GM12878 (cell line): ENCODE measurements at regions not wholly inside any gene's neighbourhood (a gene's known extent, or its start where the extent isn't known, plus 50 kb on each side); places are given as distances from the start of the nearest gene placed in this dataset.

Source experiments
- ATAC-seq: fragments of 200-7000 bp; cut with Tn5 transposase; 3 replicates; pipeline ENCODE4 v1.9.1; 2020; ENCODE audit warnings: mild to moderate bottlenecking, moderate library complexity
- BruUV-seq: library from RNA; stranded (reverse); fragments of 400-500 nt; replicated peaks from 2 replicates; lab custom pipeline; 2021; lab: Mats Ljungman, UMichigan
- CTCF ChIA-PET: fragments of 300-600 bp; sonication (Branson Sonifier 250); formaldehyde crosslinking; extraction: SDS; loops from one replicate; lab custom pipeline; 2021; ENCODE audit warnings: inconsistent platforms; lab: Yijun Ruan, JAX
- POLR2A ChIA-PET: fragments of 350-600 bp; formaldehyde crosslinking; extraction: SDS; loops from one replicate; lab custom pipeline; 2021; ENCODE audit warnings: inconsistent platforms; lab: Charles Lee
- RAD21 ChIA-PET: fragments of 300-600 bp; sonication (Branson Sonifier 250); formaldehyde crosslinking; loops from one replicate; lab custom pipeline; 2023; ENCODE audit warnings: antibody characterized with exemption; ENCODE audit not compliant: unreplicated experiment; lab: Charles Lee
- SMC1A ChIA-PET: fragments of 300-600 bp; sonication (Branson Sonifier 250); formaldehyde crosslinking; loops from one replicate; lab custom pipeline; 2023; ENCODE audit not compliant: unreplicated experiment, uncharacterized antibody; lab: Charles Lee
- DNase-seq: peaks from one replicate; pipeline ENCODE4 v3.0.0-alpha.2; 2011; ENCODE audit warnings: low read depth, low spot score
- FAIRE-seq: peaks from 3 replicates; lab custom pipeline; 2011; peaks lifted over from hg19 to GRCh38; lab: Jason Lieb, UNC
- H2AFZ ChIP-seq: 2 replicates; pipeline ENCODE4 v1.6.0; 2011; ENCODE audit warnings: low read depth, low read length, control low read depth; ENCODE audit not compliant: control insufficient read depth
- H3K27ac ChIP-seq: 2 replicates; pipeline ENCODE4 v1.5.1; 2011; ENCODE audit warnings: control low read depth; ENCODE audit not compliant: control insufficient read depth, insufficient read depth
- H3K27me3 ChIP-seq, 2 experiments: replicated peaks in 1 of 2; 2 replicates each; pipeline versions ENCODE4 v1.6.0 to v1.6.1; 2011; ENCODE audit warnings: low read length in 1 of 2; ENCODE audit not compliant: control insufficient read depth in 2 of 2, insufficient read depth in 2 of 2
- H3K36me3 ChIP-seq, 2 experiments: 2 replicates each; pipeline ENCODE4 v1.5.1; 2011; ENCODE audit warnings: low read length in 1 of 2; ENCODE audit not compliant: control insufficient read depth in 2 of 2, insufficient read depth in 2 of 2
- H3K4me1 ChIP-seq: 2 replicates; pipeline ENCODE4 v1.6.1; 2011; ENCODE audit warnings: mild to moderate bottlenecking, low read length, moderate library complexity, mixed read lengths; ENCODE audit not compliant: control insufficient read depth, insufficient read depth
- H3K4me2 ChIP-seq: 2 replicates; pipeline ENCODE4 v1.6.0; 2011; ENCODE audit warnings: control low read depth; ENCODE audit not compliant: control insufficient read depth, insufficient read depth
- H3K4me3 ChIP-seq: fragments of 200-600 bp; sonication (generic); 2 replicates; pipeline ENCODE4 v1.5.1; 2016
- H3K79me2 ChIP-seq: 2 replicates; pipeline ENCODE4 v1.6.0; 2011; ENCODE audit warnings: low read length; ENCODE audit not compliant: control insufficient read depth, insufficient read depth
- H3K9ac ChIP-seq: 2 replicates; pipeline ENCODE4 v1.8.0; 2011; ENCODE audit warnings: low read length, control low read depth, mixed read lengths; ENCODE audit not compliant: control insufficient read depth, insufficient read depth
- H3K9me3 ChIP-seq: replicated peaks from 3 replicates; pipeline ENCODE4 v1.5.1; 2011; ENCODE audit warnings: mild to moderate bottlenecking, low read length; ENCODE audit not compliant: control insufficient read depth, insufficient read depth
- H4K20me1 ChIP-seq: 2 replicates; pipeline ENCODE4 v1.6.0; 2011; ENCODE audit not compliant: control insufficient read depth, insufficient read depth
- BCLAF1 ChIP-seq: fragments of 450-650 bp; IDR thresholded peaks from 2 replicates; pipeline ENCODE4 v1.6.1; 2017; ENCODE audit warnings: antibody characterized with exemption, mild to moderate bottlenecking, moderate library complexity
- CHD1 ChIP-seq: IDR thresholded peaks from 2 replicates; pipeline ENCODE4 v1.6.1; 2012; ENCODE audit warnings: low read depth, low read length, improper control_type of control experiment
- CREM ChIP-seq: IDR thresholded peaks from 2 replicates; pipeline ENCODE4 v1.6.1; 2014; ENCODE audit warnings: antibody characterized with exemption, low read depth
- E4F1 ChIP-seq: fragments of 450-650 bp; IDR thresholded peaks from 2 replicates; pipeline ENCODE4 v1.6.1; 2018; ENCODE audit warnings: borderline replicate concordance, mild to moderate bottlenecking; ENCODE audit not compliant: partially characterized antibody
- ELK1 ChIP-seq: IDR thresholded peaks from 2 replicates; pipeline ENCODE4 v1.6.1; 2012; ENCODE audit warnings: low read depth, low read length, improper control_type of control experiment
- HDAC6 ChIP-seq: fragments of 200-600 bp; sonication (generic); IDR thresholded peaks from one replicate; pipeline ENCODE4 v1.8.0; 2017; ENCODE audit warnings: antibody characterized with exemption; ENCODE audit not compliant: unreplicated experiment
- JUND ChIP-seq: IDR thresholded peaks from 2 replicates; pipeline ENCODE4 v1.6.1; 2012; ENCODE audit warnings: low read depth, mild to moderate bottlenecking, low read length, improper control_type of control experiment, moderate library complexity
- KLF5 ChIP-seq: fragments of 450-650 bp; IDR thresholded peaks from 2 replicates; pipeline ENCODE4 v1.6.1; 2014; ENCODE audit warnings: mild to moderate bottlenecking; ENCODE audit not compliant: partially characterized antibody
- LARP7 ChIP-seq: fragments of 450-650 bp; IDR thresholded peaks from 2 replicates; pipeline ENCODE4 v1.6.1; 2017; ENCODE audit warnings: mild to moderate bottlenecking
- NFYB ChIP-seq: IDR thresholded peaks from 2 replicates; pipeline ENCODE4 v1.6.1; 2011; ENCODE audit warnings: low read depth, mild to moderate bottlenecking, low read length, improper control_type of control experiment, moderate library complexity; ENCODE audit not compliant: insufficient read depth
- NR2F1 ChIP-seq: fragments of 450-650 bp; conservative IDR thresholded peaks from 2 replicates; pipeline ENCODE4 v1.6.1; 2017; ENCODE audit warnings: mild to moderate bottlenecking
- POLR2A ChIP-seq: IDR thresholded peaks from 2 replicates; pipeline ENCODE4 v1.6.1; 2011; ENCODE audit warnings: low read depth, mild to moderate bottlenecking, low read length
- RAD21 ChIP-seq: IDR thresholded peaks from 2 replicates; pipeline ENCODE4 v1.6.1; 2011; ENCODE audit warnings: mild to moderate bottlenecking, low read depth, low read length, moderate library complexity; ENCODE audit not compliant: insufficient read depth
- RAD51 ChIP-seq: fragments of 450-650 bp; IDR thresholded peaks from 2 replicates; pipeline ENCODE4 v1.6.1; 2016; ENCODE audit warnings: moderate library complexity, mild to moderate bottlenecking, inconsistent platforms
- SIX5 ChIP-seq: IDR thresholded peaks from 2 replicates; pipeline ENCODE4 v1.6.1; 2011; ENCODE audit warnings: mild to moderate bottlenecking, low read depth, low read length, moderate library complexity; ENCODE audit not compliant: severe bottlenecking
- ZNF24 ChIP-seq: fragments of 450-650 bp; IDR thresholded peaks from 2 replicates; pipeline ENCODE4 v1.6.1; 2017; ENCODE audit warnings: antibody characterized with exemption, mild to moderate bottlenecking
- WGBS: methylation state at CpG from one replicate; pipeline ENCODE4 v1.1.6; 2016; ENCODE audit warnings: low lambda C conversion rate; ENCODE audit not compliant: insufficient replicate concordance, insufficient coverage; ENCODE audit errors: missing lambda C conversion rate; 5-methylcytosine and 5-hydroxymethylcytosine counted together
- in situ Hi-C: fragments of 300-500 bp; cut with MboI; formaldehyde crosslinking; loops from 9 replicates; pipeline ENCODE4 v1.14.3; 2018; ENCODE audit warnings: mixed read lengths
- intact Hi-C: fragments of 100-400 bp; cut with micrococcal nuclease; formaldehyde crosslinking; loops from one replicate; pipeline ENCODE4 v1.14.2; 2022; ENCODE audit not compliant: unreplicated experiment

GRCh38 chr16:16924613-16925012, 545.7 kb downstream of the NPIPA7 start (continued):
- TF ChIP-seq E4F1 (no peak), SIX5 (no peak), POLR2A (no peak), BCLAF1 (no peak), NR2F1 (no peak), KLF5 (no peak), RAD21 (no peak), LARP7 (no peak), JUND (no peak), CREM (no peak)

- Histone ChIP-seq H3K36me3 (no peaks in the 10 kb centered on the region), H3K4me3 (no peak overlapping the region), H4K20me1 (no peaks in the 10 kb centered on the region), H2AFZ (no peak overlapping the region), H3K9me3 (no peaks in the 10 kb centered on the region), H3K4me1 (no peaks in the 10 kb centered on the region), H3K27ac (no peak overlapping the region), H3K27me3 (no peaks in the 10 kb centered on the region), H3K79me2 (no peaks in the 10 kb centered on the region), H3K4me2 (no peak overlapping the region), H3K9ac (no peak overlapping the region)
- no peak for ATAC-seq
- POLR2A ChIA-PET: no interaction called here
- RAD21 ChIA-PET: no interaction called here
- WGBS: 83% methylated on average over 2 of the region's 2 CpGs
- DNase-seq: no peak
- intact Hi-C loops: no loop called here
- CTCF ChIA-PET: interaction anchor here (1.1 kb wide), 1 partner anchor 64 kb away, joined by 3 read pairs; no protein-coding TSS in a partner anchor
- BruUV-seq: no TSS peak
- in situ Hi-C loops: no loop called here
- SMC1A ChIA-PET: no interaction called here
- FAIRE-seq: no peak
- no peak for TF ChIP-seq POLR2A
- TF ChIP-seq RAD51: no peak
- TF ChIP-seq HDAC6: no peak
- TF ChIP-seq ZNF24: no peak
- no peak for TF ChIP-seq NFYB
- TF ChIP-seq ELK1: no peak
- no peak for TF ChIP-seq E4F1
- TF ChIP-seq CHD1: no peak
These were observed 545.3 kb downstream of the XYLT1 start for GRCh38 chr16:16925432-16925831.
